Esophagus muscularis mucosa (tissue), 3 donors: ENCODE measurements at regions not wholly inside any gene's neighbourhood (a gene's known extent, or its start where the extent isn't known, plus 50 kb on each side); places are given as distances from the start of the nearest gene placed in this dataset.

ENCODE experiments used
- POLR2A ChIP-seq: fragments of 450-650 bp; IDR thresholded peaks from one replicate; pipeline ENCODE4 v1.6.1; 2017; ENCODE audit warnings: antibody characterized with exemption, moderate library complexity, mild to moderate bottlenecking, low read depth
- TF ChIP-seq, protein P1 (sequence below), 3 experiments: fragments of 200-600 bp in 2 of 3; fragments of 450-650 bp in 1 of 3; sonication (generic) in 2 of 3; IDR thresholded peaks; one replicate each; pipeline ENCODE4 v1.5.1; 2017 to 2019; ENCODE audit warnings: antibody characterized with exemption in 3 of 3, mild to moderate bottlenecking in 2 of 3, moderate library complexity in 1 of 3

DNA sequence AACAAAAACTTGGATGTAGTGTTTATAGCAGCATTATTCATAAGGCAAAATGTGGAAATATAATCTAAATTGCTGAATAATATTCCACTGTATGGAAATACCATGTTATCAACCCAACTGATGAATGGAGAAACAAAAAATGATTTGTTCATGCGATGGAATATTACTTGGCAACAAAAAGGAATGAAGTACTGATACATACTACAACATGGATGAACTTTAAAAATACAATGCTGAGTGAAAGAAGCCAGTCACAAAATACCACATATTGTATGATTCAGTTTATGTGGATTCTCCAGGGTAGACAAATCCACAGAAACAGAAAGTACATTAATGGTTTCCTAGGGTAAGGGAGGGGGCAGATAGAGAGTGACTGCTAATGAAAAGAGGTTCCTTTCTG lies 83.7 kb upstream of the DNAH5 start:
- TF ChIP-seq, protein P1, sequence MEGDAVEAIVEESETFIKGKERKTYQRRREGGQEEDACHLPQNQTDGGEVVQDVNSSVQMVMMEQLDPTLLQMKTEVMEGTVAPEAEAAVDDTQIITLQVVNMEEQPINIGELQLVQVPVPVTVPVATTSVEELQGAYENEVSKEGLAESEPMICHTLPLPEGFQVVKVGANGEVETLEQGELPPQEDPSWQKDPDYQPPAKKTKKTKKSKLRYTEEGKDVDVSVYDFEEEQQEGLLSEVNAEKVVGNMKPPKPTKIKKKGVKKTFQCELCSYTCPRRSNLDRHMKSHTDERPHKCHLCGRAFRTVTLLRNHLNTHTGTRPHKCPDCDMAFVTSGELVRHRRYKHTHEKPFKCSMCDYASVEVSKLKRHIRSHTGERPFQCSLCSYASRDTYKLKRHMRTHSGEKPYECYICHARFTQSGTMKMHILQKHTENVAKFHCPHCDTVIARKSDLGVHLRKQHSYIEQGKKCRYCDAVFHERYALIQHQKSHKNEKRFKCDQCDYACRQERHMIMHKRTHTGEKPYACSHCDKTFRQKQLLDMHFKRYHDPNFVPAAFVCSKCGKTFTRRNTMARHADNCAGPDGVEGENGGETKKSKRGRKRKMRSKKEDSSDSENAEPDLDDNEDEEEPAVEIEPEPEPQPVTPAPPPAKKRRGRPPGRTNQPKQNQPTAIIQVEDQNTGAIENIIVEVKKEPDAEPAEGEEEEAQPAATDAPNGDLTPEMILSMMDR (IDR thresholded peaks at IDR 0.05) = no peak
- no peak for TF ChIP-seq POLR2A
